GM12864 (cell line): ENCODE measurements at regions not wholly inside any gene's neighbourhood (a gene's known extent, or its start where the extent isn't known, plus 50 kb on each side); places are given as distances from the start of the nearest gene placed in this dataset.

Source experiments
- DNase-seq: peaks from one replicate; pipeline ENCODE4 v3.0.0-alpha.2; 2011; ENCODE audit warnings: low read depth
- H3K4me3 ChIP-seq: 2 replicates; pipeline ENCODE4 v1.5.1; 2011; ENCODE audit warnings: mild to moderate bottlenecking, low read depth, low read length, control low read depth
- CTCF ChIP-seq: IDR thresholded peaks from 2 replicates; pipeline ENCODE4 v1.5.1; 2011; ENCODE audit warnings: low read depth, mild to moderate bottlenecking, moderate library complexity, low read length, control low read depth, inconsistent platforms; ENCODE audit errors: missing control alignments

GRCh38 chr1:96510391-96510790 is 211.2 kb upstream of the PTBP2 start:
- TF ChIP-seq CTCF, result no peak
- no peak for DNase-seq
- H3K4me3 ChIP-seq, result no peak overlapping the region

DNA sequence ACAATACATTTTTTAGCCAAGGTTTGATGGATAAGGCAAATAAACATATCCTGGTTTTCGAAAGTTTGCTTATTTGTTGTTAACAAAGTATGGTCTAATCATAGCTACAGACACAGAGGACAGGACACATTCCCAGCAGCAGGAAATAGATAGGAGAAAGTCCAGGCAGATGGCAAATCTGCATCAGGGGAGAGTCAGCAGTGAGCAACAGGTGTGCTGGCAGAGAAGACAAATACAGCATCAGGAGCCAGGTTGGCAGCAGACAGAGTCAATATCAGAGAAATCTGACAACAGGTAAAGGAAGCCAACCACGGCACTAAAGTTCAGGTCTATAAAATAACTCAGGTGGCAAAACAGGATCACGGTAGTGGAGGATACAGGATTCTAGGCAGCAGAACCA is 210.7 kb upstream of the PTBP2 start:
- H3K4me3 ChIP-seq, result no peak overlapping the region
- TF ChIP-seq CTCF, result no peak
- DNase-seq, result no peak

GRCh38 chr1:96513136-96513535 is 208.4 kb upstream of the PTBP2 start:
- no peak overlapping the region for H3K4me3 ChIP-seq
- no peak for TF ChIP-seq CTCF
- DNase-seq, result no peak

DNA sequence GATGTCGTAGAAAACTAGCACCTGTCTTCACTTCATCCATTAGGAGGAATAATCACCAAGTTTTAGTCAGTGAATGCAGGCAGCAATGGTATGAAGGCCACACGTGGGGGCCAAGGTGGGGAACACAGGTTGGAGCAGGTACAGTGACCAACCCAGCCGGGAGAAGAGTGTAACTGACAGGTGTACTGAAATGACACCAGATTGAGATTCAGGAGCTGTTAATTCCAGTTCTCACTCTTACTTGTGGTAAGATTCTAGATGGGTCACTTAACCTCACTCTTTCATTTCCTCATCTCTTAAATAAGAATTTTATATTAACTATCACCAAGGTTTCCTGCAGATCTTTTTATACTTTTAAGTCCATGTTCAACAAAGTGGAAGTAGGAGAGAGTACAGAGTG is 206.2 kb upstream of the PTBP2 start:
- DNase-seq, result no peak
- no peak overlapping the region for H3K4me3 ChIP-seq
- TF ChIP-seq CTCF, result no peak

- TF ChIP-seq CTCF, result no peak
- H3K4me3 ChIP-seq, result no peak overlapping the region
- DNase-seq, result no peak
Observed at GRCh38 chr1:96515925-96516324, 205.7 kb upstream of the PTBP2 start.

DNA sequence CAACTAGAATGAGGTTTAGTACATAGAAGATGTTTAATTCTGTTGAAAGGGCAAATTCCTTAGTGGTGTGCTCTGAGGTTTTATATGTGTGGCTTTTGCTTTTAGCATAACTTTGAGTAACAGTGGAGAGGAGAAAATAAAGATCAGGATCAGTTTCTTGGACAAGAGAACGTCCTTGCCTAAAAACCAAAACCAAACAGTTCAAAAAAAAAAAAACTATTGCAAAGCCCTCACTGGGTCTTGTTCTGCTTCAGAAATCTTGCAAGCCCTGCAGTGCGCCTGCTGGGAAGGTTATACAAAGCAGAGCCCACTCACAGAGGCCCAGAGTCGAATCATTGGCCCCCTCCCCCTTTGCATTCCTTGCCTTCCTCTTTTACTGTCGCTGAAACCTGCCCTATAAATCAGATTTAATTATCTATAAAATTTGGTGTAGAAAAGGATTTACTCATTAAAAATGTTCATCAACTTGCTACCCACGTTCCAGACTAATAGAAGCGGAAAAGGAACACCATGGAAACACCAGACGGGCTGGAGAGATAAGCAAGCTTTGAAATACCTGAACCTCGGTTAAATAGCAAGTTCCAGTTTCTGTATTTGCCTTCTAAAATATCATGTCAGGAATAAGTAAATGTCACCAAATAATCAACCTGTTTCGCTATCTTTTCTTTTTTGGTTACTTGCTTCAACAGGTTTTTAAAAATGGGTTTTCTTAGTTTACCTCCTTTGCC is 201.6 kb upstream of the PTBP2 start:
- H3K4me3 ChIP-seq, result no peak overlapping the region
- no peak for DNase-seq
- no peak for TF ChIP-seq CTCF

DNA sequence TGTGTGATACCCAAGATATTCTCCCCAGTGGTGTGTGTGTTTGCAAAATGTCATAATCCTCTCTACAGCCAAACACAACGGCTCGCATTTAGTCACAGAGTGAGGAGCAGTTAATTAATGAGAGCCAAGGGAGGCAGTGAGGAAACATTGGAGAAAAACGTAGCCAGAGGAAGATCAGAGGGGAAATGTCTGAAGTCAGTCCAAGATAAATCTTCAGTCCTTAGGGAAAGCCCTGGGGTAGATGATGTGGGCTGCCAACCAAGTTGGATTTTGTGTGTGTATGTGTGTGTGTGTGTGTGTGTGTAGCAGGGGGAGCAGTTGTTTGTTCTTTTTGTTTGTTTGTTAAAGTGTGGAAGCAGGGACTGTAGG is 201.0 kb upstream of the PTBP2 start:
- TF ChIP-seq CTCF, result no peak
- H3K4me3 ChIP-seq, result no peak overlapping the region
- no peak for DNase-seq
